NCI-H82 treated with DMSO at 0.1 percent for 48 hours (cell line): ENCODE measurements at regions not wholly inside any gene's neighbourhood (a gene's known extent, or its start where the extent isn't known, plus 50 kb on each side); places are given as distances from the start of the nearest gene placed in this dataset.
"Not testable (repeated sequence)": the region's sequence is repeated elsewhere in the genome, so short reads cannot be mapped to it uniquely, and the experiment has no call there.

Experiments used
- DNase-seq: peaks from one replicate; lab custom pipeline; 2025; ENCODE audit not compliant: unreplicated experiment; lab: John Stamatoyannopoulos, UW

GRCh38 chr3:81997390-81997789 lies 235.9 kb upstream of the GBE1 start:
- no peak for DNase-seq

GRCh38 chr3:81995329-81995728 lies 233.9 kb upstream of the GBE1 start:
- DNase-seq: no peak

GRCh38 chr3:81989758-81990157 lies 228.3 kb upstream of the GBE1 start:
- no peak for DNase-seq

GRCh38 chr3:81989274-81989673 lies 227.8 kb upstream of the GBE1 start:
- no peak for DNase-seq

- DNase-seq: not testable (repeated sequence)
Observed at GRCh38 chr3:81987412-81987811, 226.0 kb upstream of the GBE1 start.

GRCh38 chr3:81985996-81986723 lies 224.7 kb upstream of the GBE1 start:
- no peak for DNase-seq

- DNase-seq: no peak
Observed at GRCh38 chr3:81983382-81983781, 221.9 kb upstream of the GBE1 start.

GRCh38 chr3:81980596-81981494 lies 219.4 kb upstream of the GBE1 start:
- DNase-seq: no peak

GRCh38 chr3:81974751-81975150 lies 213.3 kb upstream of the GBE1 start:
- DNase-seq: no peak

GRCh38 chr3:81968658-81969057 lies 207.2 kb upstream of the GBE1 start:
- no peak for DNase-seq

GRCh38 chr3:81967393-81967792 lies 205.9 kb upstream of the GBE1 start:
- no peak for DNase-seq

GRCh38 chr3:81965696-81966095 lies 204.3 kb upstream of the GBE1 start:
- DNase-seq: no peak

GRCh38 chr3:81962396-81962795 lies 201.0 kb upstream of the GBE1 start:
- DNase-seq: no peak

GRCh38 chr3:81958972-81959640 lies 197.7 kb upstream of the GBE1 start:
- no peak for DNase-seq

- DNase-seq: no peak
Observed at GRCh38 chr3:81955878-81956277, 194.4 kb upstream of the GBE1 start.

GRCh38 chr3:81953111-81953510 lies 191.7 kb upstream of the GBE1 start:
- no peak for DNase-seq

- no peak for DNase-seq
Observed at GRCh38 chr3:81952141-81952540, 190.7 kb upstream of the GBE1 start.

- no peak for DNase-seq
Observed at GRCh38 chr3:81951636-81952035, 190.2 kb upstream of the GBE1 start.

- no peak for DNase-seq
Observed at GRCh38 chr3:81951106-81951505, 189.7 kb upstream of the GBE1 start.

GRCh38 chr3:81947359-81947758 lies 185.9 kb upstream of the GBE1 start:
- no peak for DNase-seq

GRCh38 chr3:81938681-81939080 lies 177.2 kb upstream of the GBE1 start:
- no peak for DNase-seq

- DNase-seq: no peak
Observed at GRCh38 chr3:81936817-81937216, 175.4 kb upstream of the GBE1 start.
